Stromal cell of bone marrow (primary cell): ENCODE measurements at regions not wholly inside any gene's neighbourhood (a gene's known extent, or its start where the extent isn't known, plus 50 kb on each side); places are given as distances from the start of the nearest gene placed in this dataset.

Experiments used
- DNase-seq: peaks from one replicate; pipeline ENCODE4 v3.0.0-alpha.2; 2012; ENCODE audit warnings: low read depth

DNA sequence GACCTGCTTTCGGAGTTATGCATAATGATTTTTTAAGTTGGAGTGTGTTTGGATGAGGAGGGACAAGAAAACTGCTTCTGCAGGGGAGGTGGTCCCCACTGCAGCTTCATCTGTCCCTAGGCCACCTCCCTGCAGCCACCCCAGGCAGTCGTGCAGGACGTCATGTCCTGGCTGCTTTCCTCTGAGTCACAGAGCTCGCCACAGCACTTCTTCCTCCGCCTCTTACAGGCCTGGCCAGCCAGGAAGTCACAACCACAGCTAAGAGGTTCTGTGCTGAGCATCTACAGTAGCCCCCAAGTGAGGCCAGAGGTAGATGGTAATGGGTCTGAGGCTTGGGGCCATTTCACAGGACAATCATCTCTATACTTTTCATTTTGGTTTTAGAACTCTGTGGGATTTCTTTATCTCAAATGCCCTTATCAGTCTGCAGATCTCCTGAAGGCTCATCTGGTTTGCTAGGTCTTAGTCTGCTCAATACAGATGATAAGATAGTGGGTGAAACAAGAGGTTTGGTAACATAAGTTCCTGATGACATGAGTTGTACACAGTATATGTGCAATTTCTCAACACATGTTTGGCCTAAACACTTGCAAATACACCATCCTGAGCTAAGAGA is 106.4 kb downstream of the ARF6 start:
- DNase-seq = peak; percentile 75

- DNase-seq = no peak
Observed at GRCh38 chr14:49999826-50000379, 107.0 kb downstream of the ARF6 start.

DNA sequence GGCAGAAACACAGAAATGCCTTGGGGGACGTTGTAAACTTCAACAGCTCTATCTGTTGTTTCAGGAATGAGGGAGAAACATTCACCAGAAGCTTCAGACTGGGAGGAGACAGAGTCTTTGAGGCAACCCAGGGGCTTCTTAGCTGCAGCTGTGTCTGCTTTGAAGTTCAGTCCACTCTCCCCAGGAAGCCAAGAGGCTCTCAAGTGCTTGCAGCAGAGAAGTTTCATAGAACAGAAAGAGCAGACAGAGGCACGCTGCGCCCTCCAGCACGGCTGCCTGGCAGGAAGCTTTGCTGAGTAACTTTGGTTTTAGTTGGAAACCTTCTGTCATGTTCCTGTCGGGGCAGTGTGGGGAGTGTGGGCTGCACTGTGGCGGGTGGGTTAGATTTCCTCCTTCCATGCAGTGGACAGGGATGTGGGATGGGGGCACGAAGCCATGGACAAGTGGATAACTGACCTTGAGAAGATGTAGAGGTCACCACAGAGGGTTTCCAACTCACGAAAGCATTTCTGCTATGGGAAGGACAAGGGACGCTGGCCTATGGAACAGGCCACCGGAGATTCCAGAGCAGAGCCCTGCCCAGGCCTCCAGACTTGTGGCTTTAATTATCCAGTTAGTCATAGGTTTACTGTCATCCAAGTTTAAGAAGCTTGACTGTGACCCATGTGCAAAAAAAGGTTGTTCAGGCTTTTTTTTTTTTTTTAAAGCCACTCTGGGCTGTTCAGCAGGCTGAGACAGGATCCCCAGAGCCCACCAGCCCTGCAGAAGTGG is 107.7 kb downstream of the ARF6 start:
- DNase-seq = peak; percentile 83

DNA sequence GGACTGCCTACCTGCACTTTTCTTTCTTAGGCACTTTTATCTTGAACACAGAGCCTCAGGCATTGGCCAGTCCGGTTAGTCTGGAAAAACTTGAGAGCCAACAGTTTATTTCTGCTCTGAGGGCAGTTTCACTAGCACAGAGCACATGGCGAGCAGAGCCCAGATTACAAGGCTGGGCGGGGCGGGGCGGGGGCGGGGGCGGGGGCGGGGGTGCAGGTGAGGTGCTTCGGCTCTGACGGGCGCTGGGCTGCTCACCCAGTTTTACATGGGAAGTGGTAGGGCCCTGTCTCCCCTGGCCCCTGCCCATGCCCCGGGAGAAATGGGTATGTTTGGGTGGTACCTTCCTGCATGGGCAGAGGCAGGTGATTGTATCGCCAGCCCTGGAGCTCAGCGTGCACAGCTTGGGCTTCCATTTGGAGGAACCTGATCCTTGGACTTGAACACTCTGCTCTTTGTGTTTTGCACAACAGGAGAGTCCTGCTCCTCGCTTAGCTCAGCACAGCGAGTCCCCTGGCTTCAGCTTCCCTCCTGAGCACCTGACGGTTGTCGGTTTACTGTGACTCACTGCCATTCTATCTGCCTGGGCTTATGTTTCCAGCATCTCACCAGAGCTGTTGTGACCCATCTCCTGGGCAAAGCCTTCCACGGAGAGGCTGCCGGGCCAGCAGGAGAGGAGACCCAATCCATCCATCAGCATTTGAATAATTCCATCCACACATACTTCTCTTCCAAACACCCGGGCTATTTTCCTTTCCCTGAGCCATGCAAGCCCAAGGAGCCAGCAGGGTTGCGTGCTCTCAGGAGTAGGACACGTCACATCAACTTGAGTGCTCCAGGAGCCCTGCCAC is 108.5 kb downstream of the ARF6 start:
- DNase-seq = peak; percentile 66

- DNase-seq = no peak
Observed at GRCh38 chr14:50001999-50002925, 109.4 kb downstream of the ARF6 start.

GRCh38 chr14:50002926-50003212 is 110.0 kb downstream of the ARF6 start:
- no peak for DNase-seq

- no peak for DNase-seq
Observed at GRCh38 chr14:50003213-50004021, 110.5 kb downstream of the ARF6 start.

- DNase-seq = no peak
Observed at GRCh38 chr14:50006141-50006540, 110.2 kb downstream of the VCPKMT start.

DNA sequence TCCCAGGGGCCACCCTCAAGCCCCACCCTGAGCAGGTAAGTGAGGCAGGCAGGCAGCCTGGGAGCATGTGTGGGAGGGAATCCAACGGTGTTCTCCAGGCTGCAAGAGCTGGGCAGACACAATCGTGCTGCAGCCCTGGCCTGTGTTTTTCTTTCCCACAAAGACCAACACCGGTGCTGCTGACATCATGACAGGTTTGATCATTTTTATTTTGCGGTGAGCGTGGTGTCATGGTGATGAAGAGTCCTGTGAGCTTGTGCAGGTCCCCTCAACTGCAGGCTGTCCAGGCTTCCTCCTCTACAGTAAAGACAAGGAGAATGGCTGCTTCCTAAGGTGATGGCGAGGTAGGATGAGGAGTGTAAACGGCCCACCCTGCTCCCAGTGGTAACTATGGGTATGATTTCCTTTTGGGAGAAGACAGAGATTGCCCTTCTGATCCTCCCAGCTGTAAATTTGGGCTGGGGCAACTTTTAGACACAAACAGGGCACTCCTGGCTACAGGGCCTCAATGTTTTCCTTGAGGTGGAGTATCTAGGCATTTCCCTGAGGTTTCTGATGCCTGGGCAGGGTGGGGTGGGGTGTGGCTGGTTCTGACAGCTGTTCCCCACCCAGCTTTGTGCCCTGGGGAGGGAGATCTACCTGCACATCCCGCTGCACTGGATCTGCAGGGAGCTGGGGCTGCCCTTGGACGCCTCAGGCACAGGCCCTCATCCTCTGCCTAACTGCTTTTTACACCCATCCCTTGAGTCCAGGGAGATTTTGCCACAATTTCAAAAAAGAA is 109.1 kb downstream of the VCPKMT start:
- DNase-seq = no peak

- DNase-seq = no peak
Observed at GRCh38 chr14:50008562-50008961, 107.8 kb downstream of the VCPKMT start.

- DNase-seq = no peak
Observed at GRCh38 chr14:50008974-50009373, 107.4 kb downstream of the VCPKMT start.

DNA sequence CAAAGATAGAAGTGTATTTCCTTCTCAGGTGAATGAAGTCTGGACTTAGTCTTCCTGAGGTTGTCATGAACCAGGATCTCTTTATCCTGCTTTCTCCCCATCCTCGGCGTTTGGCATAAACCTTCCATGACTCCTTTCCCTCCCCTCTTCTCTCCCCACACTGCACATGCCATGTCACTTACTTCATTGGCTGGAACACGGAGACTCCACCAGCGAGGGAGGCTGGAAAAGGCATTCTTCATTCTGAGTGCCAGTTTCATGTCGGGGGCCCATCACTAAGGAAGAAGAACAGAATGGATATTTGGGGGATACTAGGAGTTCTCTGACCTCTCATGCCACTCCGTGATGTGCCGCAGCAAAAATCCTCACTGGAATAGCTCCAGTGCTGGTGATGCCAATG is 105.6 kb downstream of the VCPKMT start:
- DNase-seq = no peak

- no peak for DNase-seq
Observed at GRCh38 chr14:50011242-50011641, 105.1 kb downstream of the VCPKMT start.

- DNase-seq = no peak
Observed at GRCh38 chr14:50012644-50013043, 103.7 kb downstream of the VCPKMT start.

- DNase-seq = no peak
Observed at GRCh38 chr14:50013198-50013918, 103.0 kb downstream of the VCPKMT start.

- no peak for DNase-seq
Observed at GRCh38 chr14:50013934-50014333, 102.4 kb downstream of the VCPKMT start.

GRCh38 chr14:50014809-50015430 is 101.5 kb downstream of the VCPKMT start:
- DNase-seq = no peak

- no peak for DNase-seq
Observed at GRCh38 chr14:50015716-50016115, 100.7 kb downstream of the VCPKMT start.
